ENCODE measurements at regions not wholly inside any gene's neighbourhood (a gene's known extent, or its start where the extent isn't known, plus 50 kb on each side); places are given as distances from the start of the nearest gene placed in this dataset.
A peak's percentile ranks its signal among the peaks of the same experiment; 100 is the strongest.
"Not testable (repeated sequence)": the region's sequence is repeated elsewhere in the genome, so short reads cannot be mapped to it uniquely, and the experiment has no call there.

DNA sequence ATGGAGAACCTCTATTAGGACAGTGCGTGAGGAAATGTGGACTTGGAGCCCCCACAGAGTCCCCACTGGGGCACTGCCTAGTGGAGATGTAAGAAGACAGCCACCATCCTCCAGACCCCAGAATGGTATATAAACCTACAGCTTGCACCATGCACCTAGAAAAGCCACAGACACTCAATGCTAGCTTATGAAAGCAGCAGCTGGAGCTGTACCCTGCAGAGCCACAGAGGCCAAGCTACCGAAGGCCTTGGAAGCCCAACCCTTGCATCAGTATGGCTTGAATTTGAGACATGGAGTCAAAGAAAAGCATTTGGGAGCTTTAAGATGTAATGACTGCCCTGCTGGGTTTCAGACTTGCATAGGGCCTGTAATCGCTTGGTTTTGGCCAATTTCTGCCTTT lies 361.3 kb downstream of the ZNF248 start:
- TF ChIP-seq, protein P1, sequence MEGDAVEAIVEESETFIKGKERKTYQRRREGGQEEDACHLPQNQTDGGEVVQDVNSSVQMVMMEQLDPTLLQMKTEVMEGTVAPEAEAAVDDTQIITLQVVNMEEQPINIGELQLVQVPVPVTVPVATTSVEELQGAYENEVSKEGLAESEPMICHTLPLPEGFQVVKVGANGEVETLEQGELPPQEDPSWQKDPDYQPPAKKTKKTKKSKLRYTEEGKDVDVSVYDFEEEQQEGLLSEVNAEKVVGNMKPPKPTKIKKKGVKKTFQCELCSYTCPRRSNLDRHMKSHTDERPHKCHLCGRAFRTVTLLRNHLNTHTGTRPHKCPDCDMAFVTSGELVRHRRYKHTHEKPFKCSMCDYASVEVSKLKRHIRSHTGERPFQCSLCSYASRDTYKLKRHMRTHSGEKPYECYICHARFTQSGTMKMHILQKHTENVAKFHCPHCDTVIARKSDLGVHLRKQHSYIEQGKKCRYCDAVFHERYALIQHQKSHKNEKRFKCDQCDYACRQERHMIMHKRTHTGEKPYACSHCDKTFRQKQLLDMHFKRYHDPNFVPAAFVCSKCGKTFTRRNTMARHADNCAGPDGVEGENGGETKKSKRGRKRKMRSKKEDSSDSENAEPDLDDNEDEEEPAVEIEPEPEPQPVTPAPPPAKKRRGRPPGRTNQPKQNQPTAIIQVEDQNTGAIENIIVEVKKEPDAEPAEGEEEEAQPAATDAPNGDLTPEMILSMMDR (IDR thresholded peaks at IDR 0.05; ENCODE audit: low read depth, low read length), result no peak
- H3K9me3 ChIP-seq, result no peaks in the 10 kb centered on the region
- H3K4me1 ChIP-seq, result no peaks in the 10 kb centered on the region
- no peak overlapping the region for H3K4me3 ChIP-seq (ENCODE audit: low read depth, low read length)
- DNase-seq, result no peak
- H3K36me3 ChIP-seq, result no peaks in the 10 kb centered on the region
- H3K27me3 ChIP-seq, result no peaks in the 10 kb centered on the region

DNA sequence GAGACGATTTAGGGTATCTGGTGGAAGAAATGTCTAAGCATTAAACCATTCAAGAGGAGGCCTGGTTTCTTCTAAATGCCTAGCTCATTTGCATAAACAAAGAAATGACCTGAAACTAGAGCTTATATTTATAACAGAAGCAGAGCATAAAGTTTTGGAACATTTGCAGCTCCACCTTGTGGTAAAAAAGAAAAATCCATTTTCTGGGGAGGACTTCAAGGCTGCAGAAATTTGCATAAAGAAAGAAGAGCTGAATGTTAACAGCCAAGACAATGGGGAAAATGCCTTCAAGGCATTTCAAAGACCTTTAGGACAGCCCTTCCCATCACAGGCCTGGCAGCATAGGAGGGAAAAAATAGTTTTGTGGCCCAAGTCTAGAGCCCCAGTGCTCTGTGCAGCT lies 362.0 kb downstream of the ZNF248 start:
- no peak overlapping the region for H3K4me3 ChIP-seq (ENCODE audit: low read depth, low read length)

DNA sequence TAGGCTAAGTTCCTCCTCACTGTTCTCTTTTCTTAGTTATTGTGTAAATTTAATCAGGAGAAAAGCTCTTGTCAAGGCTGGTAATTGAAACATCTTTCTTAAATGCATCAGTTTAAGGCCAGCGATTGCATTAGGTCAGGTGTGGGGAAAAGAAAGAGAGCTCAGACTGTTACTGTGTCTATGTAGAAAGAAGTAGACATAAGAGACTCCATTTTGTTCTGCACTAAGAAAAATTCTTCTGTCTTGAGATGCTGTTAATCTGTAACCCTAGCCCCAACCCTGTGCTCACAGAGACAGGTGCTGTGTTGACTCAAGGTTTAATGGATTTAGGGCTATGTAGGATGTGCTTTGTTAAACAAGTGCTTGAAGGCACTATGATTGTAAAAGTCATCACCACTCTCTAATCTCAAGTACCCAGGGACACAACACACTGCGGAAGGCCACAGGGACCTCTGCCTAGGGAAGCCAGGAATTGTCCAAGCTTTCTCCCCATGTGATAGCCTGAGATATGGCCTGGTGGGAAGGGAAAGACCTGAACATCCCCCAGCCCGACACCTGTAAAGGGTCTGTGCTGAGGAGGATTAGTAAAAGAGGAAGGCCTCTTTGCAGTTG lies 364.1 kb downstream of the ZNF248 start:
- H3K27me3 ChIP-seq; DNase-seq; H3K4me1 ChIP-seq; H3K4me3 ChIP-seq (ENCODE audit: low read depth, low read length); H3K36me3 ChIP-seq; H3K9me3 ChIP-seq: not testable (repeated sequence)

More for the DNA sequence above, 362.0 kb downstream of the ZNF248 start:
- no peaks in the 10 kb centered on the region for H3K27me3 ChIP-seq
- TF ChIP-seq, protein P1 (IDR thresholded peaks at IDR 0.05; ENCODE audit: low read depth, low read length), result peak; percentile 3; the same call in 1 of the 2 replicates
- DNase-seq, result no peak
- H3K4me1 ChIP-seq, result no peaks in the 10 kb centered on the region
- no peaks in the 10 kb centered on the region for H3K9me3 ChIP-seq
- no peaks in the 10 kb centered on the region for H3K36me3 ChIP-seq

DNA sequence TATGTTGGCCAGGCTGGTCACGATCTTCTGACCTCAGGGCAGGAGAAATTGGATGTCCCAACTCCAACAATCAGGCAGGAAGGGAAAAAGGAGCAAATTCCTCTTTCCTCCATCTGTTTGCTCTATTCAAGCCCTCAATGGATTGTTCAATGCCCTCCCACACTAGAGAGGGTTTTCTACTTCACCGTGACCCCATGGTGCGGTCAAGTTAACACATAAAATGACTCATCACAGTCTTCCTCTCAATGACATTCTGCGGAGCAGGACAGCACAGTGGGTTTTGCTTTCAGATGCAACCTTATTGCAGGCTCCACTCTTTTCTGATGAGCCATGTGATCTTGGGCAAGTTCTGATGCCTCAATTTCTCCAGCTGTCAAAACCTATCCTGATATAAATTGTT lies 364.9 kb downstream of the ANKRD30A start:
- H3K9me3 ChIP-seq, result no peaks in the 10 kb centered on the region
- TF ChIP-seq, protein P1 (IDR thresholded peaks at IDR 0.05; ENCODE audit: low read depth, low read length), result no peak
- no peak for DNase-seq
- no peaks in the 10 kb centered on the region for H3K27me3 ChIP-seq
- H3K4me1 ChIP-seq, result no peaks in the 10 kb centered on the region
- no peaks in the 10 kb centered on the region for H3K36me3 ChIP-seq
- no peak overlapping the region for H3K4me3 ChIP-seq (ENCODE audit: low read depth, low read length)

DNA sequence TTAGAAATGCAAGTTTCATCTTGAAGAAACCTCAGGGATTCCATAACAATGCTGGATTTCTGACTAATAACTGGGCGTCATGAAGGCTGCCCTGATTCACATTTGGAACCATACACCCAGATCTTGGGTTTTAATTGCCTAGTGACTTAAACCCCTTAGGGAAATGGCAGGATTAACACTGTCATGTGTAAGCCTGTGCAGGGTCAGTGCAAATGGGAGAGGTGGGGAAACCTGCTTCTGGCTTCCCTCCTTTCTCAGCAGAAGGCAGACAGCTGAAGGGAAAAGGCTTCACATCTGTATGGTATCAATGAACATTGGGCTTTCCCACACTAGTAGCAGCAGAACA lies 364.2 kb downstream of the ANKRD30A start:
- no peak overlapping the region for H3K4me3 ChIP-seq (ENCODE audit: low read depth, low read length)
- no peaks in the 10 kb centered on the region for H3K27me3 ChIP-seq
- no peak for DNase-seq
- H3K4me1 ChIP-seq, result no peaks in the 10 kb centered on the region
- no peaks in the 10 kb centered on the region for H3K36me3 ChIP-seq
- H3K9me3 ChIP-seq, result no peaks in the 10 kb centered on the region
- TF ChIP-seq, protein P1 (IDR thresholded peaks at IDR 0.05; ENCODE audit: low read depth, low read length), result no peak

DNA sequence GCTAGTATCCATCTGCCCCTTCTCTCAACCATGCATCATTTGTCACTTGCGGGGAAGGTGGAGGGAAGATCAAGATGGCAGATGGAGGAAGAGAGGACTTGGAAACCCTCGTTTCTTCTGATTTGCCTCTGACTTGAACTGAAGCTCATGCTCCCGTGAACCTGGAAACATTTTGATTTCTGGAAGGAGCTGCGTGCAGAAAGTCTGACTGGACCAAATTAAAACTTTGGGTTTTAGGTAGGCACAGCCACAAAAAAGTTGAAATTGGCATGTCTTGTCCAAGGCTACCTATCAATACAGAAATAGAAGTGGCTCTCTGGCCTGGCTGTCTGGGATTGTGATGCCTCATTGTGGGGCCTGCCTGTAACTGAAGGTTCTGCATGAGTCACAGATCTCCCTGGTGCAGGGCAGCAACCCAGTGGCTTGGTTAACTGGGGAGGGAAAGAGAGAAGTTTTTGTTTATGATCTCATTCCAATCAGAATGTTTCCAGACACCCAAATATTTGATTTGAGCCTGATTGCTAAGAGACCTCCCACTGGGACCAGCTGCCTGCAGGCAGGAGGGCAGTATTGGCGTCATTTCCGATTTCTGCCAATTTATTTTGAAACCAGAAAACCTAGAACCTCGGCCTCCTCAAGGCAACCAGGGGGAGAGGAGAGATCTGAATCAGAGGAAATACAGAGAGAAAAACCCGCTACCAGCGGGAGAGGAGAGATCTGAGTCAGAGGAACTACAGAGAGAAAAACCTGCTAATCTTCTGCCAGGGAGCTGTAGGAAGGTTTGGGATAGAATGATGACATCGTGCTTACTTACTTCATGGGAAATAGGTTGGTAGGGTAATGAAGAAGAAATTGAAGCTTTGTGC lies 363.6 kb downstream of the ANKRD30A start:
- Histone ChIP-seq H3K9me3 (no peaks in the 10 kb centered on the region), H3K4me3 (ENCODE audit: low read depth, low read length) (no peak overlapping the region), H3K4me1 (no peaks in the 10 kb centered on the region), H3K36me3 (no peaks in the 10 kb centered on the region), H3K27me3 (no peaks in the 10 kb centered on the region)
- TF ChIP-seq, protein P1 (IDR thresholded peaks at IDR 0.05; ENCODE audit: low read depth, low read length), result no peak
- no peak for DNase-seq

DNA sequence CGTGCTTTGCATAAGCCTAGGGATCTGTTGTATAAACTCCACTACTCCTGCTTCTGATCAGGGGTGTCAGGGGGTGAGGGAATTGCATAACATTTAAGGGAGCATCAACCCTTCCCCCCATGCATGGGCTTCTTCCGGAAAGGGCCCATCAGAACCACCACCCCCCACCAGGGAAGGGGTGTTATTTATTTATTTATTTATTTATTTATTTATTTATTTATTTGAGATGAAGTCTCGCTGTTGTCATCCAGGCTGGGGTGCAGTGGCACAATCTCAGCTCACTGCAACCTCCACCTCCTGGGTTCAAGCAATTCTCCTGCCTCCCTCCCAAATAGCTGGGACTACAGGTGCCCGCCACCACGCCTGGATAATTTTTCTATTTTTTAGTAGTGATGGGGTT lies 355.2 kb downstream of the ANKRD30A start:
- DNase-seq; H3K4me3 ChIP-seq (ENCODE audit: low read depth, low read length); H3K9me3 ChIP-seq; H3K27me3 ChIP-seq; H3K36me3 ChIP-seq; H3K4me1 ChIP-seq: not testable (repeated sequence)
